Superior temporal gyrus (tissue), 1 donor: ENCODE measurements at regions not wholly inside any gene's neighbourhood (a gene's known extent, or its start where the extent isn't known, plus 50 kb on each side); places are given as distances from the start of the nearest gene placed in this dataset.
"Not testable (repeated sequence)": the region's sequence is repeated elsewhere in the genome, so short reads cannot be mapped to it uniquely, and the experiment has no call there.

Experiments used
- DNase-seq: peaks from one replicate; pipeline ENCODE4 v3.0.0-alpha.2; 2016; ENCODE audit errors: extremely low spot score

DNA sequence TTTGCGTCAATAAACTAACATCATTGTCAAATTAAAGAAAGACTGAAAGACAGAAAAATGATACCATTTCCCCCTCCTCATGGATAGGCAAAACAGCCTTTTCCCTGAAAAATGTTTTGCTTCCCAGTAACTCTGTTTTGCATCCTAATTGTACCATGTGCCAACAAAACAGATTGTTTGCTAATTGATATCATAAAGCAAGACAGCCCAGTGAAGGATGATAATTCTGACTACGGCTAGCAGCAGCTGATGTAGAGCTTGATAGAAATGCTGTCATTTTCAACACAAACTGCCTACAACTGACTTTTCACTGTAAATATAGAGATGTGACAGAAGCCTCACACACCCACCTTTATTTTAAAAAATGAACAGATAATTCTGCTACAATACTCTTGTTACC, 1061.6 kb downstream of the HACE1 start:
- DNase-seq, result no peak

GRCh38 chr6:103797738-103798137, 1062.0 kb downstream of the HACE1 start:
- peak; percentile 55 for DNase-seq

GRCh38 chr6:103791458-103791857, 1068.3 kb downstream of the HACE1 start:
- no peak for DNase-seq

- DNase-seq, result no peak
These were observed 1075.6 kb downstream of the HACE1 start for GRCh38 chr6:103784117-103784516.

GRCh38 chr6:103783329-103783728, 1076.4 kb downstream of the HACE1 start:
- no peak for DNase-seq

GRCh38 chr6:103769431-103769830, 1090.3 kb downstream of the HACE1 start:
- DNase-seq, result no peak

DNA sequence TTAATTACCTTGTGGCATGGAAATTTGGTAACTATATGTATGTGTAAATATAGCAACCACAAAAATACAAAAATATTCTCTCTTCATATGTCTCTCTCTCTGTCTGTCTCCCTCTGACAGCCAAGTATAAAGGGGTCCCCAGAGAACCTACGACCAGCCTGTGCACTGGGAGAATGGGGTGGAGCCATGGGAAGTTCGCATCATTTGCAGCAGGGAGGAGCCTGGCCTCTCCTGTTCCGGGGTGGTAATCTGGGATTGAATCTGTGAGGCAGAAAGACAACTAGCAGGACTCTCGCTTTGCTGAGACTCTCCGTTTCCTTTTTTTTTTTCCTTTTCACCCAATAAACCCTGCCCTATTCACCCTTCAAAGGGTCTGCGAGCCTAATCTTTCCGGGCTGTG, 1109.1 kb downstream of the HACE1 start:
- DNase-seq, result no peak

- no peak for DNase-seq
These were observed 1125.7 kb downstream of the HACE1 start for GRCh38 chr6:103734016-103734415.

DNA sequence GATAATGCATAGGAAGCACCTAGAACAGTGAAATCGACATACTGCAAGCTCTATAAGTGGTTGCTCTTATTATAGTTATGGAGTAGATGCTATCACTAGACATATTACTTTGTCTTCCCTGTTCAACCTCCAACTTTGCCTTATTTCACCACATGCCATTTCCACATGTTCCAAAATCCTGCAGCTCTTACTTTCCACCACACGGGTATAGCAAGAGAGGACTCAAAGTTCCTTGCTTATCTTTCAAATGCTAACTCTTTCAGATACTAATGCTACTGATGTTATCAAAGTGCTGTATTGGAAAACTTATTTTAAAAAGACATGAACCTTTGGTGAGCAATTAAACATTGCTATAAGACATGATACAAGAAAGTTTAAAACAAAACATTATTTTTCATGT, 1130.1 kb downstream of the HACE1 start:
- no peak for DNase-seq

DNA sequence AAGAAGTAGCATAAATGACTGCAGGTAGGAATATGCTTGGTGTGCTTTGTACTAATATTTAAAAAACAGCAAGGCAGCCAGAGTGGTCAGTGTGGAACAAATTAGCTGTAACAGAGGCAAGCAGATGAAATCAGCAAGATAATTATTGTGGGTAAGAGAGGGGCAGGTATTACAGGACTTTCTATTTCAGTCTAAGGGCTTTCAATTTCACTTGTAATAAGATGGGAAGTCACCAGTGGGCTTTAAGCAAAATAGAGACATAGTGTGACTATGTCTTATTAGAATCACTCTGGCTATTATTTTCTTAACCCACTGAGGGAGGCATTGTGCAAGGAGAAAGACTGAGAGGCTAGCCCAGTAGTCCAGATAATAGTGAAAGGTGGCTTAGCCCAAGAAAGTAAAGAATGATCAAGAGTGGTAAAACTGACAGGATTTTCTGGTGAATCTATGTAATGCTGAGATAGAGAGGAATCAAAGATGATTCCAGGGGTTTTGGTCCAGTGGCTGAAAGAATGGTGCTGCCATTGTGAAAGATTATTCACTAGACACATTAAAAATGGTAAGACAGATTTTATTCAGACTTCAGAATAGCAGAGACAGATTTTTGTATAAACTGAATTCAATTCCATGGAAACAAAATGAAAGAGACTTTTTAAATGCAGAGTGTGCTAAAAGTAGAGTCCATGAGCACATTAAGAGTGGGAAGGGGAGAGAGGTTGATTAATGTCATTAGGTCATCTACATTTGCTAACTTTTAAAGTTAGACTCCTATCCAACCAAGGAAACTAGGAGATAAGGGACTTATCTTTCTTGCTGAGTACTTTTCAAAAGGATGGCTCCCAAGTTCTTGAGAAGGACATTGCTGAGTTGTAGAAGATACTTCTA, 1136.0 kb downstream of the HACE1 start:
- no peak for DNase-seq

DNA sequence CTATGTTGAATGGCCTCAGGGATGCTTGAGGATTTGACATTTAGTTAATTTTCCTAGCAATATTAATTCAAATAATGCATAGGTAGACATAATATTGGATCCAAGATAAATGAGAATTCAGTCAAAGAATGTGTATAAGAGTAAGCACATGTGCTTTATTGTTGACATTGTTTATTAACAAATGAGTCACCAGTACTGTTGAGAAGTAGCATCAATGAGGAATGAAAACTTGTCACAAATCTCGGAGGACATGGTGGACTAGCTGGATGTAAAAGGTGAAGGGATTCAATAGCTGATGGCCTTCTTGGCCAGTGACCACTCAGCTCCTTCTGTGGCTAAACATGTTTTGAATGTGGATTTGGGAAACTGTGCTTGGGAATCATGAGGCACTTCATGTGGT, 1137.0 kb downstream of the HACE1 start:
- no peak for DNase-seq

- DNase-seq, result no peak
These were observed 1137.8 kb downstream of the HACE1 start for GRCh38 chr6:103721923-103722322.

- DNase-seq, result no peak
These were observed 1139.3 kb downstream of the HACE1 start for GRCh38 chr6:103720393-103720792.

DNA sequence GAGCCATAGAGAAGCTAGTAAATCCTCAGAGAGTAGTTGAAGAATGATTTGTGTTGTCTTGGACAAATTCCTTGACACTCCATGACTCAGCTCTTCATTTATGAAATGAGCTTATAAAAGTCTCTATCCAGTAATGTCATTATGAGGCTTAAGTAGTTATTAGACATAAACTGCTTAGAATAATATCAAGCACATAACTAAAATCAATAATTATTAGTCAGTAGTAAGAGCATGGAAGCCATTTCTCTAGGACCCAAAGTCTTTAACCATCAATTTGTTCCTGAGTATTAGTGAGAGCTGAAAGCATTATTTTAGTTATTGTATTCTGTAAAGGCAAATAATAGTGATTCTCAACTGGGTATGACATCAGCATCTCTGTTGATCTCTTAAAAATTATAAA, 1140.2 kb downstream of the HACE1 start:
- DNase-seq, result no peak

DNA sequence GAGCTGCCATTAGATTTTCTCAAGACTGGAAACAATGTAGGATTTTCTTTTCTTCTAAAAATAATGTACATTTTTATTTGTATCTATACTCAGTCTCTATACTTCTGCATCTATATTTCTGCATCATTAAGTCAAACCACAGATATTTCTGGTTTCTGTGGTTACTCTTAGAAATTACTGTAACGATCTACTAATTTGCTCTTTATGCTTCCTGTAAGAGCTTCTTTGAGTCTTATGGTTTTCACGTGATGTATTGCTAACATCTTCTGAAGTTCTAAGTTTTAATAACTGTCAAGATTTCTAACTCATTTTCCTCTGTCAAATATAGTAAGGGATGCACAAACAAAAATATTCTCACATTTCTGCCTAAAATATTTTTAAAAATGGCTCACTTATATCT, 1144.5 kb downstream of the HACE1 start:
- no peak for DNase-seq

GRCh38 chr6:103709236-103709635, 1150.5 kb downstream of the HACE1 start:
- DNase-seq, result not testable (repeated sequence)

DNA sequence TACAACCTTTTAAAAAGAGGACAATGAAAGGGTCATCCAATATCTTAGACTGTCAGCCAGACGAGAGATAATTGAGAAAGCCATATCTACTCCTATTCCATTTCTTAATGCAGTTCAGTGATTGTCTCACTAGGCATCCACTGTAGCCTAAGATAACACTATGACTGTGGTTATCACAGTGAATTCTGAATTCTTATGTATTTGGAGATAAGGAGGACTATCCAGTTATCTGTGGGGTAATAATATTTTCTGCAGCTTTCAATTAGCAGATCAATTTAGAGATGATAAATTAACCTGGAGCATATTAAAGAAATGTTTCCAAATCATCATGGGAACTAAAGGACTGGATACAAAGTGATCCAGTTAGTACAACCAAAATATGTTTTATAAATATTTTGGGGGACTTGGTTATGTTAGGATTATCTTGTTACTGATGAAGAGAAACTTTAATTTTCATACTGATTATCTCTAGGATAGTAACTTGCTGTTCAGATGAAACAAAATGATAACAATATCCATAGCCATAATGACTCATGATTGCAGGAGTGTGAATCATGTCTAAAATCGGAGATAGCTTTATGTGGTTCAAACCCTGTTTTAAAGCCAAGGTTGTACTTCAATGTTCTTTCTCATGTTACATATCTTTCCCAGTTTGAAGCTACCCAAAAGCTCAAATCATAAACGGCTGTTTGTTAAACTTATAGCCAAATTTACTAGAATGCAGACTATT, 1152.0 kb downstream of the HACE1 start:
- DNase-seq, result no peak

GRCh38 chr6:103699769-103700168, 1160.0 kb downstream of the HACE1 start:
- no peak for DNase-seq

GRCh38 chr6:103687430-103687829, 1172.3 kb downstream of the HACE1 start:
- no peak for DNase-seq

DNA sequence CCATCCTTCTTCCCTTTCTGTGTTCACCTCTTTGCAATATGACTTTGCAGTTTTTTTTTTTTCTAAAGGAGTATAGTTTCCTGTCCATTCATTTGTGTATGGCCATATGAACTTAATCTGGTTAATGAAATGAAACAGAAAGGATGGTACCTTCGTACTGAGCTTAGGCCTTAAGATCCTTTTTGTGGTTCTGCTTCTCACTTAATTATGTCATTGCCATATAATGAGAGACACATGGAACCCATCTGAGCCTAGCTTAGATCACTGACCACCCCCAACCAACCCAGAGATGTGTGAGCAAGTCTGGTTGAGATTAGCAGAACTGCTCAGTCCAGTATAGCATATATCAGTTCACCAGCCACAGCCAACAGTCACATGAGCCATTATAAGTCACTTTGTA, 1179.6 kb downstream of the HACE1 start:
- no peak for DNase-seq

DNA sequence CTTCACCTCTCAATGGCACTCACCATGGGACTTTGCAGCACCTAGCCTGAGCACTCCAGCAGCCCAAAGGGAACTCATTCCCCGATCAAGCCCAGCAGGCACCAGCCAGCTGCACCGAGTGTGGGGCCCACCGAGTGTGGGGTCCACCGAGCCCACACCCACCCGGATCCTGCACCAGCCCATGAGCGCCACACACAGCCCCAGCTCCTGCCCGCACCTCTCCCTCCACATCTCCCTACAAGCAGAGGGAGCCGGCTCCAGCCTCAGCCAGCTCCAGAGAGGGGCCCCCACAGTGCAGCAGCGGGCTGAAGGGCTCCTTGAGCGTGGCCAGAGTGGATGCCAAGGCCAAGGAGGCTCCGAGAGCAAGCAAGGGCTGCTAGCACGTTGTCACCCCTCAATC, 1182.4 kb downstream of the HACE1 start:
- no peak for DNase-seq

- no peak for DNase-seq
These were observed 1183.8 kb downstream of the HACE1 start for GRCh38 chr6:103675807-103676406.

DNA sequence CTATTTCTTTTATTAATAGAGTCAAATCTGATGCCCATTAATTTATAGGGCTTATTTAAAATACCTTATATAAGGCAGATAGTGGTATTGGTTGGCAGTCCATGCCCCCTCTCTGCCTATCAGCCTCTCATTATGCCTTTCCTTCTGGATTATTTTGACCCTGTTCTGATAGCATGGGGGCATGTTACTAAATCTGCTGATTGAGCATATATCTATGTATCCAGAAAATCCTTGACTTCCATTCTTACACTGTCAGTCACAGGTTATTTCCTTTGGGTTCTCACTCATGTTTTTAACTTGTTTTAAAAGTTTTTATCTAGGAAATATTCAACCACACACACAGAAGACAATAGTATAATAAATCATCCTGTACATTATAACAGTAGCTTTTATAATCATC, 1184.9 kb downstream of the HACE1 start:
- no peak for DNase-seq
